Mesenchymal stem cell (in vitro differentiated cells and primary cell): ENCODE measurements at regions not wholly inside any gene's neighbourhood (a gene's known extent, or its start where the extent isn't known, plus 50 kb on each side); places are given as distances from the start of the nearest gene placed in this dataset.

Experiments used
- DNase-seq: peaks from one replicate; pipeline ENCODE4 v3.0.0-alpha.2; 2013
- H2AFZ ChIP-seq: one replicate; pipeline ENCODE4 v1.6.1; 2013; ENCODE audit warnings: low read depth, mild to moderate bottlenecking, control low read depth, inconsistent platforms, low read length, moderate library complexity
- H2AK5ac ChIP-seq: 2 replicates; pipeline ENCODE4 v1.6.1; 2013; ENCODE audit warnings: low read length, moderate library complexity, mild to moderate bottlenecking, inconsistent platforms; ENCODE audit not compliant: severe bottlenecking
- H2BK120ac ChIP-seq: one replicate; pipeline ENCODE4 v1.6.1; 2013; ENCODE audit warnings: low read depth, mild to moderate bottlenecking, inconsistent platforms, low read length, moderate library complexity
- H2BK12ac ChIP-seq, 2 experiments: one replicate each; pipeline ENCODE4 v1.6.1; 2013; ENCODE audit warnings: inconsistent platforms in 2 of 2, low read length in 2 of 2, mild to moderate bottlenecking in 2 of 2, moderate library complexity in 2 of 2, control low read depth in 1 of 2
- H2BK15ac ChIP-seq: one replicate; pipeline ENCODE4 v1.6.1; 2013; ENCODE audit warnings: mild to moderate bottlenecking, low read depth, inconsistent platforms; ENCODE audit not compliant: poor library complexity, severe bottlenecking
- H2BK5ac ChIP-seq: 2 replicates; pipeline ENCODE4 v1.6.1; 2013; ENCODE audit warnings: low read depth, mild to moderate bottlenecking, low read length, control low read depth, inconsistent platforms; ENCODE audit not compliant: poor library complexity, severe bottlenecking
- H3K14ac ChIP-seq, 2 experiments: one replicate each; pipeline ENCODE4 v1.6.1; 2013; ENCODE audit warnings: inconsistent platforms in 2 of 2, low read length in 2 of 2, control low read depth in 1 of 2, mild to moderate bottlenecking in 1 of 2, moderate library complexity in 1 of 2
- H3K18ac ChIP-seq, 2 experiments: one replicate each; pipeline ENCODE4 v1.6.1; 2013; ENCODE audit warnings: inconsistent platforms in 2 of 2, low read length in 2 of 2, control low read depth in 1 of 2, low read depth in 1 of 2, mild to moderate bottlenecking in 1 of 2
- H3K23ac ChIP-seq, 2 experiments: one replicate each; pipeline ENCODE4 v1.6.1; 2013; ENCODE audit warnings: inconsistent platforms in 2 of 2, low read length in 2 of 2, mild to moderate bottlenecking in 2 of 2, moderate library complexity in 2 of 2, control low read depth in 1 of 2
- H3K27ac ChIP-seq: 2 replicates; pipeline ENCODE4 v1.5.1; 2013; ENCODE audit warnings: mild to moderate bottlenecking, moderate library complexity, low read length, control low read depth, inconsistent platforms; ENCODE audit not compliant: poor library complexity, severe bottlenecking
- H3K27me3 ChIP-seq, 2 experiments: 2 replicates each; pipeline versions ENCODE4 v1.6.1 to v1.7.0; 2013; ENCODE audit warnings: low read length in 2 of 2, mild to moderate bottlenecking in 2 of 2, moderate library complexity in 2 of 2, control low read depth in 1 of 2, inconsistent platforms in 1 of 2; ENCODE audit not compliant: control insufficient read depth in 1 of 2, insufficient read depth in 1 of 2
- H3K36me3 ChIP-seq, 2 experiments: 2 replicates each; pipeline versions ENCODE4 v1.6.1 to v1.7.0; 2013; ENCODE audit warnings: low read length in 2 of 2, control low read depth in 1 of 2, inconsistent platforms in 1 of 2, low read depth in 1 of 2, mild to moderate bottlenecking in 1 of 2; ENCODE audit not compliant: insufficient read depth in 2 of 2, control insufficient read depth in 1 of 2
- H3K4ac ChIP-seq, 2 experiments: one replicate each; pipeline ENCODE4 v1.6.1; 2013; ENCODE audit warnings: inconsistent platforms in 2 of 2, low read length in 2 of 2, mild to moderate bottlenecking in 2 of 2, moderate library complexity in 2 of 2, control low read depth in 1 of 2, low read depth in 1 of 2
- H3K4me1 ChIP-seq: 2 replicates; pipeline ENCODE4 v1.6.1; 2013; ENCODE audit warnings: low read depth, low read length, control low read depth; ENCODE audit not compliant: control insufficient read depth, insufficient read depth
- H3K4me2 ChIP-seq: 2 replicates; pipeline ENCODE4 v1.6.1; 2013; ENCODE audit warnings: low read length, mild to moderate bottlenecking, inconsistent platforms; ENCODE audit not compliant: poor library complexity, severe bottlenecking
- H3K4me3 ChIP-seq, 2 experiments: 2 replicates each; pipeline versions ENCODE4 v1.5.1 to v1.7.0; 2013; ENCODE audit warnings: low read length in 2 of 2, mild to moderate bottlenecking in 2 of 2, control low read depth in 1 of 2, low read depth in 1 of 2; ENCODE audit not compliant: insufficient read depth in 1 of 2
- H3K79me1 ChIP-seq: replicated peaks from 2 replicates; pipeline ENCODE4 v1.6.1; 2013; ENCODE audit warnings: mild to moderate bottlenecking, control low read depth, low read length, inconsistent platforms; ENCODE audit not compliant: poor library complexity, severe bottlenecking
- H3K9ac ChIP-seq: 2 replicates; pipeline ENCODE4 v1.7.0; 2013; ENCODE audit warnings: mild to moderate bottlenecking, low read length, moderate library complexity
- H3K9me3 ChIP-seq: 2 replicates; pipeline ENCODE4 v1.7.0; 2013; ENCODE audit warnings: mild to moderate bottlenecking, low read length; ENCODE audit not compliant: control insufficient read depth
- H4K8ac ChIP-seq: one replicate; pipeline ENCODE4 v1.6.1; 2013; ENCODE audit warnings: inconsistent platforms, mild to moderate bottlenecking, low read length, moderate library complexity
- H4K91ac ChIP-seq: one replicate; pipeline ENCODE4 v1.6.1; 2013; ENCODE audit warnings: mild to moderate bottlenecking, low read length, inconsistent platforms
- WGBS: methylation state at CpG from one replicate; pipeline ENCODE4 v1.1.7; 2013; ENCODE audit warnings: mixed read lengths; 5-methylcytosine and 5-hydroxymethylcytosine counted together

DNA sequence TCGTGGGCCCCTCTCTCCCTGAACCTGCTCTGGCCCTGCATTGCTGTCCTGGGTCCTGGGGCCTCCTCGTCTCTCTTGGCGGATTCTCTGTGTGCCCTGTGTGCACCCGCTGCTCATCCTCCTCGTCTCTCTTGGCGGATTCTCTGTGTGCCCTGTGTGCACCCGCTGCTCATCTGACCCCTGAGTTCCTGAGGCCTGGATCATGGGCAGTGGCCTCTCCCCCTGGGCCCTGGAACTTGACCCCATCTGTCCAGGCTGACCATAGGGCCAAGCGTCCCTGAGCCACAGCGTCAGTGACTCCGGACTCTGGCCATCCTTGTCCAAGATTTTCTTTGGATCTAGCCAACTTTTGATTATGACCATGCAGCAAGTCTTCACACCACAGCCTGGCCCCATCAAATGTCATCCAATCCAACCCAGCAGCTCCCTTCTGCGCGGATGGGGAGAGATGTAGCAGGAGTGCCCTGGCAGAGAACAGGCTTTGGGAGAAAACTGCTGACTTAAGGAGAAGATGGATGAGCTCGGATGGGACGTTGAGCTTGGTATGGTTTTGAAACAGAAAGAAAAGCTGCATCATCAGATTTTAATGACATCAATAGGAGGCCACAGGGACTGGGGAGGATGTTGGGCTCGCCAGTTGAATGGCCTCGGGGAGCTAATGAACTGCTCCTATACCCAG is 455.1 kb upstream of the HS6ST1 start:
- H3K36me3 ChIP-seq = no peaks in the 10 kb centered on the region
- no peak overlapping the region for H4K8ac ChIP-seq
- H3K4me2 ChIP-seq = no peak overlapping the region
- no peak overlapping the region for H2AFZ ChIP-seq
- peaks cover 0 to 24% of the 10 kb centered on the region in 2 experiments for H3K27me3 ChIP-seq
- H3K4me1 ChIP-seq = no peaks in the 10 kb centered on the region
- WGBS = 89% methylated on average over 16 of the region's 16 CpGs
- H3K9me3 ChIP-seq = no peaks in the 10 kb centered on the region
- H2BK15ac ChIP-seq = no peak overlapping the region
- no peak overlapping the region for H2BK12ac ChIP-seq
- H2BK120ac ChIP-seq = no peak overlapping the region
- no peak overlapping the region for H3K18ac ChIP-seq
- H3K27ac ChIP-seq = no peak overlapping the region
- H3K9ac ChIP-seq = no peak overlapping the region
- no peak overlapping the region for H3K14ac ChIP-seq
- no peak overlapping the region for H3K4me3 ChIP-seq
- no peak overlapping the region for H3K23ac ChIP-seq
- H2BK5ac ChIP-seq = no peak overlapping the region
- no peaks in the 10 kb centered on the region for H3K79me1 ChIP-seq
- no peak for DNase-seq
- H4K91ac ChIP-seq = no peak overlapping the region
- H3K4ac ChIP-seq = no peak overlapping the region
- H2AK5ac ChIP-seq = no peak overlapping the region

DNA sequence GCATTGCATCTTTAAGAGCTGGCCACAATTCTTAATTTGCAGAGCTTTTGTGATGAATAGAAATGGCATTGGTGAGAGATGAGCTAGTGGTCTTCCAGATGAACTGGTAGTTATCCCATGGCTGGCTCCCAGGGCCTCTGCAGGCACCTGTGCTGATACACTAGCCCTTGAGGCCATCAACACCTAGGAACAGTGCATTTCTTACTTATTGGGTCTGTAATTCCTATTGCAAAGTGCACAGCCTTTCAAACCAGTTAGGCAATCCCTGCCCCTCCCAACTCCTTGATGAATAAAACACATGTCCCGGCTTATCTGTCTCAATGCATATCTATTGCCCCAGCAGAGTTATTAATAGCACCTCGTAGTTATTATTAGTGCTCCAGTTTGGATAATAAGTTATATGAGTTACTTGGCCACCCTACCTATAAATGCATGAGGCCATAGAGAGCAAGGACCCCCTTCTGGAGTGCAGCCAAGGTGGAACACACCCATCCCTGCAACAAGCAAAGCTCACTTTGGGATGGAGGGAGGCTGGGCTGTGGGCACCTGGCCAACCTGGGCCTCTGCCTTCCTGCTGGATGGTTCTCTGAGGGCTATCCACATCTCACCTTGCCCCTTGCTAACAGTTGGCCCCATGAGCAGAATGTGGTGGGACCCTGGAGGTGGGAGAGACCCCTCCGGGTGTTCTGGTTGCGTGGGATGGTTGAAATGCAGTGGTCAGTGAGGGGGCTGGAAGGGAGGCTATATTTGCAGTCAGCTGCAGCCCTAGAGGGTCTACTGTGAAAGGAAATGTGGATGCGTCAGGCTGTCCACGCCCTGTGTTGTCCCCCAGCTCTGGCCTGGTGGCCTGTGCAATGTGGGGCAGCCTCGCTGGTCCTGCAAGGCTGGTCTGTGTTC is 455.9 kb upstream of the HS6ST1 start:
- no peak overlapping the region for H3K14ac ChIP-seq
- no peak overlapping the region for H2BK120ac ChIP-seq
- H2BK12ac ChIP-seq = no peak overlapping the region
- no peak overlapping the region for H2AFZ ChIP-seq
- WGBS = 76% methylated on average over 5 of the region's 7 CpGs
- H3K9me3 ChIP-seq = no peaks in the 10 kb centered on the region
- peaks cover 0 to 29% of the 10 kb centered on the region in 2 experiments for H3K27me3 ChIP-seq
- H2AK5ac ChIP-seq = no peak overlapping the region
- no peak overlapping the region for H4K8ac ChIP-seq
- no peak overlapping the region for H3K4me3 ChIP-seq
- H2BK5ac ChIP-seq = no peak overlapping the region
- no peak overlapping the region for H3K4ac ChIP-seq
- H3K27ac ChIP-seq = no peak overlapping the region
- no peak overlapping the region for H2BK15ac ChIP-seq
- H3K79me1 ChIP-seq = no peaks in the 10 kb centered on the region
- H3K23ac ChIP-seq = no peak overlapping the region
- H4K91ac ChIP-seq = no peak overlapping the region
- H3K4me1 ChIP-seq = no peaks in the 10 kb centered on the region
- DNase-seq = no peak
- H3K18ac ChIP-seq = no peak overlapping the region
- no peaks in the 10 kb centered on the region for H3K36me3 ChIP-seq
- H3K9ac ChIP-seq = no peak overlapping the region
- no peak overlapping the region for H3K4me2 ChIP-seq

DNA sequence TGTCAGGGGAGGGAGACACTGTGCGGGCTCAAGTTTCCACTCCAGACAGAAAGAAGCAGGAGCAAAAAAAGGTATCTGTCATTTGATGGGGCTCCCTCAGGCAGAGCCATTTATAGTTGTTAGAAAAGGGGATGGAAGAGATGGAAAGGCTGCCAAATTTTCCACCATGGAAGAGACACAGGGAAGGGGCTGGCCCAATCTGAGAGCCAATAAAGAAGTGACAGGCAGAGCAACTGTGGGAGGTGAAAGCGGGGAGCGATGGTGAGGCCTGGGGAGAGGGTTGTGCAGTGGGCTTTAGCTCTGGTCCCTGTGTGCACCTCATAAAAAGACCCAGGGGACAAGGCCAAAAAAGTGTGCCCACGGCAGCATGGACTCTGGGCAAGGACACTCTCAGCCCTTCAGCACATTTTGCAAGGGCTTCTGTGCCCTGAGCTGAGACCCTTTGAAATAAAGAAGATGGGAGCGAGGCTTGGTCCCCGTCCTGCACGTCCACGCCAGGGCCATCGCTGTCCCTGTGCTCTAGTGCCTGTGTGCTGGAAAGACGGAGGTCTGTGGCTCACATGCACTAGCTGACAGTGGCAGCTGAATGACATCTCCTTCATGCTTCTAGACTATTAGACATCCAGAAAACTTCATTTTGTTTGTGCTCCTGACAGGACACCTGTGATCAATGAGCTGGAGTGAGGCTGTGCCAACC is 456.7 kb upstream of the HS6ST1 start:
- no peak overlapping the region for H3K18ac ChIP-seq
- H3K9me3 ChIP-seq = no peaks in the 10 kb centered on the region
- no peak overlapping the region for H3K4me2 ChIP-seq
- H2BK120ac ChIP-seq = no peak overlapping the region
- H3K4me3 ChIP-seq = no peak overlapping the region
- no peak overlapping the region for H3K4ac ChIP-seq
- WGBS = 89% methylated on average over 10 of the region's 10 CpGs
- no peak overlapping the region for H2BK5ac ChIP-seq
- no peak overlapping the region for H4K8ac ChIP-seq
- no peak overlapping the region for H2AFZ ChIP-seq
- H2AK5ac ChIP-seq = no peak overlapping the region
- no peak overlapping the region for H2BK12ac ChIP-seq
- no peak overlapping the region for H2BK15ac ChIP-seq
- no peaks in the 10 kb centered on the region for H3K4me1 ChIP-seq
- no peak overlapping the region for H3K14ac ChIP-seq
- H3K9ac ChIP-seq = no peak overlapping the region
- no peak overlapping the region for H4K91ac ChIP-seq
- no peaks in the 10 kb centered on the region for H3K79me1 ChIP-seq
- DNase-seq = no peak
- H3K36me3 ChIP-seq = no peaks in the 10 kb centered on the region
- no peak overlapping the region for H3K27ac ChIP-seq
- H3K23ac ChIP-seq = no peak overlapping the region
- peaks cover 0 to 36% of the 10 kb centered on the region in 2 experiments for H3K27me3 ChIP-seq

DNA sequence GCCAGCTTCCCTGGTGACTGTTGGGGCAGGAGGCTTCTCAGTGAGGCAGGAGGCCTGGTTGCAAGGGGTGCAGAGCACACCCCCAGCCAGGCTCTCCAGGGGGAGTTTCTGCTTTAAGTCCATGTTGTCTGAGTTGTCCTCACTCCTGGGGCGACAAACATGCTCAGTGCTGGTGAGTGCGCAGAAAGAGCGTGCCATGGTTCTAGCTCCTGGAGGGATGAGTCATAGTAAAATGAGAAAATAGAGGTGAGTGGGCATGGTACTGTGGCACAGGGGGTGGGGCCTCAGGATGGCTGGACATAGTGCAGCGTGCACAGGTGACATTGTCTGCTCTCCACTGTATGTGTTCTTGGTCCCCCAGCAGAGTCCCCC is 457.2 kb upstream of the HS6ST1 start:
- no peak overlapping the region for H3K27ac ChIP-seq
- no peak overlapping the region for H3K4ac ChIP-seq
- H3K4me2 ChIP-seq = no peak overlapping the region
- no peak for DNase-seq
- H4K8ac ChIP-seq = no peak overlapping the region
- no peak overlapping the region for H2BK120ac ChIP-seq
- H3K9ac ChIP-seq = no peak overlapping the region
- H3K36me3 ChIP-seq = no peaks in the 10 kb centered on the region
- H2BK5ac ChIP-seq = no peak overlapping the region
- peaks cover 0 to 41% of the 10 kb centered on the region in 2 experiments for H3K27me3 ChIP-seq
- no peak overlapping the region for H3K23ac ChIP-seq
- H2BK12ac ChIP-seq = no peak overlapping the region
- WGBS = 89% methylated on average over 4 of the region's 4 CpGs
- no peak overlapping the region for H2AK5ac ChIP-seq
- no peak overlapping the region for H3K18ac ChIP-seq
- no peaks in the 10 kb centered on the region for H3K9me3 ChIP-seq
- H3K4me1 ChIP-seq = no peaks in the 10 kb centered on the region
- H2AFZ ChIP-seq = no peak overlapping the region
- no peak overlapping the region for H4K91ac ChIP-seq
- H3K79me1 ChIP-seq = no peaks in the 10 kb centered on the region
- H3K4me3 ChIP-seq = no peak overlapping the region
- H2BK15ac ChIP-seq = no peak overlapping the region
- H3K14ac ChIP-seq = no peak overlapping the region
